NCI-H2196 treated with DMSO at 0.1 percent for 48 hours (cell line): ENCODE measurements at regions not wholly inside any gene's neighbourhood (a gene's known extent, or its start where the extent isn't known, plus 50 kb on each side); places are given as distances from the start of the nearest gene placed in this dataset.

ENCODE experiments used
- DNase-seq: peaks from one replicate; lab custom pipeline; 2025; ENCODE audit not compliant: unreplicated experiment; lab: John Stamatoyannopoulos, UW

GRCh38 chr2:237268004-237268708 lies 145.8 kb downstream of the COL6A3 start:
- DNase-seq, result no peak

DNA sequence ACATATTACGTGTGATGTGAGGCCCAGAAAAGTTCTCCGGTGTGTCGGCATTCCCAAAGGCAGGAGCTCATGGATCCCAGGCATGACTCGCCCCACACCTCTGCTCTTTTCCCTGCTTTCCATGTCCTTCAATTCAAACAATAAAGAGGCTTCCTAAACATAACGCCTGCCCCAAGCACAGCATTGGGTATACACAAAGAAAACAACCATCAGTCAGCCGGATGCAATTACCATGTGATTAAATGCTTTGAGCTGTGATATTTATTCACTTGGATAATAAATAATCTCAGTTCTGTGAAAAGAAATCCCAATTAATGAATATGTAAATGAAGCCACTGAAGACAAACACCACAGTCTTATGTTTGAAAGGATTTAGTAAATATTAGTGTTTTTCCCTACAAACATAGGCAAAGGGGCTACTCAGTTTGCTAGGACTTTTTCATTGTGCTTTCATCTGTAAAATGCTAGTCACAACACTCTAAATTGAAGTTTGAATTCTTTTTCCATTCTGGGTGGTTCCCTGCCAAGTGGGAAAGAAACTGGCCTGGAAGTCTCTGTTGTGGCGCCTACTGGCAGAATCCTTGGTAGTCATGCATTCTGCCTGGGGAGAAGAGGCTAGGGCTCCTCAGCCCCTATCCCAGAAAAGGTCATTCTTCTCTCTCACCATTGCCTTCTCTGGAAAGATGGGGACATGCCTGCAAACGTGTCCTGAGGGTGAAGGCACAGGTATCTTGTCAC lies 144.7 kb downstream of the COL6A3 start:
- DNase-seq, result no peak

GRCh38 chr2:237270520-237270919 lies 143.4 kb downstream of the COL6A3 start:
- DNase-seq, result no peak

DNA sequence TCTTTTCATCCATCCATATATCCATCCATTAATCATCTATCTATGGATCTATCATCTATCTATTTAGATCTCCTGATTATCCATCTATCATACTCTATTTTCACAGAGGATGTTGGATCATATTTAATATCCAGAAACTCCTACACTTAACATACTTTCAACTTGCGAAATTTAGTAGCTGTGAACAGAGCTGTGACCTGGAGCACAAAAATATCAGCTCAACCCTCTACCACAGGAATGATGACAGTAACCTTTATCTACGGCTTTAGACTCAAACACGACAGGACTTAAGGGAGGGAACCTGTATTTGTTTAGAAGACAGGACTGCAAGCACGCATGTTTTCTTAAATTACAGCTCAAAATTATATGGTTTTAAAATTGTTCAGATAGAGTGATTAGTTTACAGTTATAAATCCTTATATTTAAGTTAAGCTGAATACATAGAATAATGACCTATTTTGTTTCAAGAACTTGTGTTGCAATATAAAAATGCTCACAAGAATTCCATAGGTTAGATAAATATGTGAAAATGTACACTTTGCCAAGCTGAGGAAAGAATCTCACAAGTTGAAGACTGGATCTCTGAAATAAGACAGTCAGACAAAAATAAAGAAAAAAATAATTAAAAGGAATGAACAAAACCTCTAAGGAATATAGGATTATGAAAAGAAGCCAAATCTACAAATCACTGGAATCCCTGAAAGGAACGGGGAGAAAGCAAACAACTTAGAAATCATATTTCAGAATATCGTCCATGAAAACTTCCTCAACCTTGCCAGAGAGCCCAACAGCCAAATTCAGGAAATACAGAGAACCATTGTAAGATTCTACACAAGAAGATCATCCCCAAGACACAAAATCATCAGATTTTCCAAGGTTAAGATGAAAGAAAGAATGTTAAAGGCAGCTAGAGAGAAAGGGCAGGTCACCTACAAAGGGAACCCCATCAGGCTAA lies 142.0 kb downstream of the COL6A3 start:
- no peak for DNase-seq
